ENCODE measurements at regions not wholly inside any gene's neighbourhood (a gene's known extent, or its start where the extent isn't known, plus 50 kb on each side); places are given as distances from the start of the nearest gene placed in this dataset.

GRCh38 chr15:81849289-81849688 lies 196.5 kb downstream of the MEX3B start:
- TF ChIP-seq CTCF (conservative IDR thresholded peaks at IDR 0.05) (no peak), ZFX (IDR thresholded peaks at IDR 0.05) (no peak)

Measured in C4-2B (cell line).